NCI-H1092 (cell line): ENCODE measurements at regions not wholly inside any gene's neighbourhood (a gene's known extent, or its start where the extent isn't known, plus 50 kb on each side); places are given as distances from the start of the nearest gene placed in this dataset.
"Not testable (repeated sequence)": the region's sequence is repeated elsewhere in the genome, so short reads cannot be mapped to it uniquely, and the experiment has no call there.

ENCODE experiments used
- DNase-seq: peaks from one replicate; lab custom pipeline; 2025; lab: John Stamatoyannopoulos, UW

DNA sequence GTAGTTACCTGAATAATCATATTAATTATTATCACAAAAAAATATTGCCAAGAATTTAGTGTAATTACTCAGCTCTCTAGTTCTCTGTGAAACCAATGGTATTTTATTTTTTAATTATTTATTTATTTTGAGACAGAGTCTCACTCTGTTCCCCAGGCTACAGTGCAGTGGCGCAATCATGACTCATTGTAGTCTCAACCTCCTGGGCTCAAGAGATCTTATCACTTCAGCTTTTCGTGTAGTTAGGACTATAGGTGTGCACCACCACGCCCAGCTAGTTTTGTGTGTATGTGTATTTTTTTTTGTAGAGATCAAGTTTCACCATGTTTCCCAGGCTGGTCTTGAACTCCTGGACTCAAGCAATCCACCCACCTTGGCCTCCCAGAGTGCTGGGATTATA is 440.4 kb upstream of the CDH20 start:
- DNase-seq, result no peak

DNA sequence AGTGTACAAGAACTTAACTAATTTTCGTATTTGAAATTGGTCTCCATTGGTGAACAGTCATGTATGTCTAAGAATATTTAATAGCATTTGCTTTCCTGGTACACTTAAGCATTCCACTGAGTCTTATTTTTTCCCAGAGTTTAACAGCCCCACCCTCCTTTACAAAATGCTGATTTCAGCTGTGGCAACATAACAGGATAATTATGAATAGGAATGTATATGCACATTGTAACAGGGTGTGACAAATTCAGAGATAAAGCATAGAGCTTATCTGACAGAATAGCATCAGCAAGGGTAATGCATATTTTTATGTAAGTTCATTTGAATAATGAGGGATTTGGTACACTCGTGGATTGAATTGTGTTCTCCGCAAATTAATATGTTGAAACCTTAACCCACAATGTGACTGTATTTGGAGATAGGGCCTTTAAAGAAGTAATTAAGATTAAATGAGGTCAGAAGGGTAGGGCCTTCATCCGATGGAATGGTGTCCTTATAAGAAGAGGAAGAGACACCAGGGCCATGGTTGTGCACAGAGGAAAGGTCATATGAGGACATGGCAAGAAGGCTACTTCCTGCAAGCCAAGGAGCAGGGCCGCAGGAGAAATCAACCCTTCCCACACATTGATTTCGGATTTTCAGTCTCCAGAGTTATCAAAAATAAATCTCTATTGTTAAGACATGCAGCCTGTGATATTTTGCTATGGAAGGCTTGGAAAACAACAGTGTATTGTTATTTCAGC is 439.7 kb upstream of the CDH20 start:
- no peak for DNase-seq

DNA sequence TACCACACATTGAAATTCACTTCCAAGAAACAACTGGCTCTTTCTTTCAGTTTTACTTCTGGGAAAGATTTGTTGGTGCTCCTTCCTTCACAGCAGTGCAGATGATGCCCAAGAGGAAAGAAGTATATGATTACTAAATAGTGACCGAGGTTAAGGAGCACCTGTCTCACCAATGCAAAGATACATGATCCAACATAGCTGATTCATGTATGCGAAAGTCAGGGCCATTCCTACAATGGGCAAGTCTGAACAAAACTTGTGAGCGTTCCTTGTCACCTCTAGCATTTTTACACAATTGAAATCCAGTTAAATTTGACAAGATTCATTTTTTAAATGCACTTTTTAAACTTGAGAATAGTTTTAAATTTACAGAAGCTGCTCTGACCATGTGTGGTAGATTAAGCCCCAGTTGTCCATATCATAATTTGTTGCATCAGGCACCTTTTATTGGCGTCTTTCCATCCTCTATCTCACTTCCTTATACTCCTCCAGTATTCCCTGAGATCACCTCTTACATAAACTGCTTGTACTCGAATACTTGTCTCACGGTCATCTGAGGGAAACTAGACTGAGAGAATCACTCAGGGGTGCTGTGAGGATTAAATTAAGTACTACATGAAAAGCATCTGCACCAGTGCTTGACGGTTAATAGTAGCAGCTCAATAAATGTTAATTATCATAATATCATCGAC is 438.8 kb upstream of the CDH20 start:
- DNase-seq, result no peak

DNA sequence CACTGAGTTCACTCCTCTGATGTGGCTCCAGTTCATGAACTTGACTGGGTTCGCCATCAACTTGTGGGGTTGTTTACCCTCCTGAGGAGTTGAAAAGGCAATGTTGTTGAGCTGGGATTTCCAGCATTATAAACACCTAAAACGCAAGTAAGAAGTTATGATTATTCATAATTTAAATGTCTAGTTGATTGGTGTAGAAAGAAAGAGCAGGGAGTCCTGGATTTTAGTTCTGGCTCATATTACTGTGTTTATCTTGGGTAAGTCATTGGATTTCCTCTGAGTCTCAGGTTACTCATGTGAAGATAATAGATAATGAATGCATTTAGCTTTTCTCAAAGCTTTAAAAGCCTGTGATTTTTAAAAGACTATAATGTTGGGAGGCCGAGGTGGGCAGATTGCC is 438.0 kb upstream of the CDH20 start:
- DNase-seq, result no peak

DNA sequence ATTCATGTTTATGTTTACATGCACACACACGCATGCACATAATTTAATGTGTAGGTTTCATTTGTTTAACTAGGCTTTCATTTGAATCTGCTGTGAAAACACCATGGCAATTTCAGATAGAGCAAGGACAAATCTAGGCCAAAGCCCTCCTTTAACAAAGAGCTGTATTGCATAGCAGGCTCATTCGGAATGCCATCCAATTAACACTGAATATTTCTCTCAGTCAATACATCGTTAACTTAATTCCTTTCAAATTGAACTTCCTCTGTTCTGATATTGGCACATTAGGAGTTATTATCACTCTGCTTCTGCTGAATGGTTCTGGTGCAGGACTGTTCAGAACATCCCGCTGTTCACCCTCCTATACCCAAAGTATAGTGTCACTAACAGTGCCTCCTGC is 435.1 kb upstream of the CDH20 start:
- no peak for DNase-seq

DNA sequence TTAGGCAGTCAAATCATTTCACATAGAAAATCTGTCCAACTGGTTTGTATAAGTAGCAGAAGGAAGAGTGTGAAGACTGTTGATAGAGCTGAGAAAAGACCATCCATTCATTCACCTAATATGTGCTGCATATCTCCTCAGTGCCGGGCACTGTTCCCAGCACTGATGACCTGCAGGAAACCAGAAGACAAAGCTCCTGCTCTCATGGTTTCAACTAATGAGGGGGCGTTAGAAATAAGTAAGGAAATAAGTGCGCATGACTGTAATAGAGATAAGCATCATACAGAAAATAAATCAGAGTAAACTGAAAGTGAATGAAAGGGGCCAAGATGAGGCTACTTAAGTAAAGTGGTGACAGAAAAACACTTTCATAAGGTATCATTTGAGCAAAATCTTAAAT is 427.5 kb upstream of the CDH20 start:
- DNase-seq, result no peak

DNA sequence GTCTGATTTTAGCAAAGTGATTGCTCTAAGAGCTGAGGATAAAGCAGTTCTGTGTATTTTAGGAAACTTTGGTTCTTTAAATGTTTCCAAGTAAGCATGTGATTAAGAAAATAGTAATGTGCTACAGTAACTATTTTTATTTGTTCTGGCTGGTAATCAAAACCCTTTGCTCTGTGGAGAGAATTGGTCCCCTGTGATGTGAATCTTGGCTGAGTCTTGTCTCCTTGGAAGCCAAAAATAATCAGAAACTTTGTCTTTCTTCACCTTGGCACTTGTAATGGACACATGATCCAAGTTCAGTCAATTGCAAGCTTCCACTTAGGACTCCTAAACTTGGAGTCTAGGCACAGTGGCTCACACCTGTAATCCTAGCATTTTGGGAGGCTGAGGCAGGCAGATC is 422.7 kb upstream of the CDH20 start:
- no peak for DNase-seq

DNA sequence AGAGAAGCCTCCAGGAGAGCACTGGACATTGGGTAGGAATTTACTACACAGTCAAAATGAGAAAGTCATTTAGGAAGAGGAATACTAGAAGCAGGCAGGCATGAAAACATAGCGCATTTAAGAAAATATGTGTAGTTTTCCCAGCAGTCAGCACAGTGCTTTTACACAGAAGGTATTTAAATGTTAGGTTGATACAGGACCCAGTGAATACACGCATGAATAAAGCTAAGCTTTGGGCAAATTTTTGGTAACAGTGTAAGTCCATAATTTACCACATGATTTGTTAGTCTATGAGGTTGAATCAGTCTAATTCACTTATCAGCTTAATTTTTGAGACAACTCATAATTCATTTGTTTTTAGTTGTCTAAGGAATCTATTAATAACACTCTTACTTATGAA is 421.7 kb upstream of the CDH20 start:
- no peak for DNase-seq

DNA sequence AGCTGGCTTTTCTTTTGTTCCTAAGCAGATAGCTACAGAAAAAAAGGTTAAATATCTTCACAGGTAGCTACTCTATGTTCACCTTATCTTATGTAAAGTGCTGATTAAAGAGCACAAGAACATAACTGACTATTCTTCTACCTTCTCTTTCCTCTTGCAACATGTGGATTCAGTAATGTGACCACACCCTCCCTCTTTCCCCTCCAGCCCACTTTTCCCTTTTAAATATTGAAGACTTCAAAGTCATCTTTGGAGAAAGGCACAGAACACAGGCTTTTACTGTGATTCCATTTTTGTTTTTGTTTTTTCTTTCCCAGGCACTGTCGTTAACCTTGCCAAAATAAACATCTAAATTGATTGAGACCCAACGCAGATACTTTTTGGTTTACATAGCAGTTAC is 418.1 kb upstream of the CDH20 start:
- DNase-seq, result no peak

DNA sequence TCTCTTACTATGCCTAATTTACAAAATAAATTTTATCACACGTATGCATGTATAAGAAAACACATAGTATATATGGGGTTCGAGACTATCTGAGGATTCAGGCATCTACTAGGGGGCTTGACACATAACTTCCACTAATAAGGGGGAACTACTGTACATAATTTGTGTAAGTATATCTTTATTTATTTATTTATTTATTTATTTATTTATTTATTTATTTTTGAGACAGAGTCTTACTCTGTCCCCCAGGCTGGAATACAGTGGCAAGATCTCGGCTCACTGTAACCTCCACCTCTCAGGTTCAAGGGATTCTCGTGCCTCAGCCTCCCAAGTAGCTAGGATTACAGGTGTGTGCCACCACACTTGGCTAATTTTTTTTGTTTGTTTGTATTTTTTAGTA is 414.4 kb upstream of the CDH20 start:
- DNase-seq, result not testable (repeated sequence)

DNA sequence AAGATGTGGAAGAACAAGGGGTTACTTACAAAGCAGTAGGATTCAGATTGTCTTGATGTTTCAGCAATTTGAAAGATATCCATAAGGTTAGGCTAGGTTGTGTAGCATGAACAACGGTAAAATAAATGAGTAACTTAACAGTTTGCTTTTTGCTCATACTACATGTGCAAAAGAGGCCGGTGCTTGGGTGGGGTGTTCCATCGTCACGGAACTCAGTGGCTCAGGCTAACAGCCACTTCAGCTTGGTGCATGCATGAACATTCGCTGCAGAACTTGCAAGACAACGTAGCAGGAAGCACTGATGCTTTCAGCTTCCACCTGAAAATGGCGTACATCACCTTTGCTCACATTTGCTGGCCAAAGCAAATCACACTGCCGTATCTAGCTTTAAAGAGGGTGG is 407.3 kb upstream of the CDH20 start:
- no peak for DNase-seq

DNA sequence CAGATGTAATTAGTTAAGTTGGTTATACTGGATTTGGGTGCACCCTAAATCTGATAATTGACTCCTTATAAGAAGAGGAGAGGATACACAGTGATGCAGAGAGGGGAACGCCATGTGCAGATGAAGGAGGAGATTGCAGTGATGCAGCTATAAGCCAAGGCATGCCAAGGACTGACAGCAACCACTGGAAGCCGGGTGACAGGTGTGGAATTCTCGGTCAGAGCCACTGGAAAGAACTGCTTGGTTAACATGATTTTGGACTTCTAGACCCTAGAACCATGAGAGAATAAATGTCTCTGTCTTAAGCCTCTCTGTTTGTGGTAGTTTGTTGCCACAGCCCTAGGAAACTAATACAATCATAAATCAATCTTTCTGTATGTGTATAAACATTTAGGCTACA is 403.3 kb upstream of the CDH20 start:
- no peak for DNase-seq

DNA sequence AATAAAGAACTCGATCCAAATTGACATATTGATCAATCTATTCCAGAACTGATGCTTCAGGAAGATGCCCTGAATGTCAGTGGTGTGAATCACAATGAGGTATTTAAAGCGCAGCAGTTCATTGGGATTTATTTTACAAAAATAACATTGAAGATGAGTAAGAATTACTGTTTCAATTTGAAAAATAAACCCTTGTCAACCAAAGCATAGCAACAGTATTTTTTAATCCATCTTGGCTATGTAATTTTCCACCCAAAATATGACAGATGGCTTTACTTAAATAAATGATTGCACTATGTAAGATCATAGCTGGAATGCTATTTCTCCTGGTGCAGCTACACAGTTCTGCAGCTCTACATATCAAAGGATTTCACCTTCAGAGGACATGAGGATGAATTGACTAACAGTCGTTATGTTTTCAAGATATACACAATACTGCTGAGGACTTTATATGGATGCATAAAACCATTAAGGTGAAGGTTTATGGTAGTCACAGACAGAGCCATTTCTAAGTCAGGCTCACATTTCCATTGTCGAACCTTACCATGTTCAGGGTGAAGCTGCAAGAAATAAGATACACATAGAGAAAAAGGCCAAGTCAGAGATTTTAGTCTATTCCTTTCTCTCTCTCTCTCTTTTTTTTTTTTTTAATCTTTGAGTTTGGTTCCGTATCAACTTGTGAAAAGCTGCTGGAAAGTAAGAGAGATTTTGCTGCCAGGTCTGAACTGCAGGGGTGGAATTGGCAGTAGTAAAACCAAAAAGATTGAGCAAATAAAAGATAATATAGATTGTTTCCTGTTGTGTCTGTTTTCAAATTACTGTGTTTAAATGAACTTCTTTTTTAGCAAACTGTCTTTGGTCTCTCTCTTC is 398.0 kb upstream of the CDH20 start:
- no peak for DNase-seq

DNA sequence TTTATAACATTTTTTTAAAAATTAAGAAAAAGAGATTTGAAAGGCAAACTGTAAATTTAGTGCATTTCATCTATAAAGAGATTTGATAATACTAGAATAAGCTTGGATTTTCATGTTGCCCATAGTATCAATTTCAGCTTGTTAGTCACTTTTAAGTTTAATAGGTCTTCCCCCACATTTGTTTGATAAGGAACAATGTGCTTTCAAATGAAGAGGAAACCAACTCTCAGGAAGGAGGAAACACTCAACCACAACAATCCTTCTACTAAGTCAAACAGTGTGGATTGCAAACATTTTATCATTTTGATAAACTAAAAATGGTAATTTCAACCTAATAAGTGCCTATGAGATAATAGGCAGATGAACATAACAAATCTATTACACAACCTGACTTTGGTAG is 397.1 kb upstream of the CDH20 start:
- DNase-seq, result no peak

DNA sequence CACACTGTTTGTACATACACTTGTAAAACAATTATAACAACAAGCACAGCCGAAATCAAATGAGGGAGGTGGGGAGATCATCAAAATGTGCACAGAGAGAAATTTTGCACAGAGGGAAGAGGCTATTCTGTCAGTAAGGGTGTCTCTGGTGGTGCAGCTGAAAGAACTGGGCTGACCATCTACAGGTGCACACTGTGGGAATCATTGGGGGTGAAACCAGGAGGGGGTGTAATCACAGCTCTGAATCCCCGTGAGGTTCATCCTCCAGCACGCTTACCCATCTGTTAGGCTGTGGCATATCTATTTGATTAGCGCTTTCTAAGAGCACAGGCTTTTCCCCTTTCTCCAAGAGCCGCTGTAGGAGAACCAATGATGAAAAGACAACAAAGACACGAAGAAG is 389.9 kb upstream of the CDH20 start:
- DNase-seq, result no peak

DNA sequence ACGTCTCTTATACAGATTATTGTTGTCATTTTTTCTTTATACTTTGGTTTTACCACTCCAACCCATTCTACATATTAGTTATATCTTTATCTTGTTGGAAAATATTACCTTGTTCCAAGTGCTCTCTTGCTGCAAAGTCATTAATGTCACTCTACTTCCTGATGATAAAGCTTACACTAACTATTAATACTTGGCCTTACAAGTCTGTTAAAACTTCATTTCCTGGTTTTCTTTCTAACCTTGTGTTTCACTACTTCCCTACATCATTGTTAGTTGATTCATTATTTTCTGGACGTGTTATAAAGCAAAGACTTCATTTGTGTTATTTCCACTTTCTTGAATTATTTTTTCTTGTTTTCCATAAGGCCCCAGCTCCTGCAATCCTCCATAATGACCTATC is 382.6 kb upstream of the CDH20 start:
- DNase-seq, result no peak

DNA sequence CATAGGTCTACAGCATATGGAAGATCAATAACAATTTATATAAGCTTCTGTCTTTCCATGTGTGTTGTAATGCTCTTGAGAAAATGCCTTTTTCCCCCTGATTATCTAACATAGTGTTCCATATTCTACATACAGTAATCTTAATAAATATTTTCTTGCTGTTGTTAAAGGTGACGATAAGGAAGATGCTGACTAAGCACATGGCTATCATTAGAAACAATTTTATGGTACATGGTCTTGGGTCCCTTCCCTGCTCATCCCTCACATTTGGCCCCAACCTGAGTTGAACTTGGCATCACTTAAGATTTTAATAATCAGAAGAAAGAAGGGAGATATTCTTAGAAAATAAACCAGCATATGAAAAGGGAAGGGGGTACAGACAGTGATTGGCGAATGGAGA is 382.1 kb upstream of the CDH20 start:
- DNase-seq, result no peak

DNA sequence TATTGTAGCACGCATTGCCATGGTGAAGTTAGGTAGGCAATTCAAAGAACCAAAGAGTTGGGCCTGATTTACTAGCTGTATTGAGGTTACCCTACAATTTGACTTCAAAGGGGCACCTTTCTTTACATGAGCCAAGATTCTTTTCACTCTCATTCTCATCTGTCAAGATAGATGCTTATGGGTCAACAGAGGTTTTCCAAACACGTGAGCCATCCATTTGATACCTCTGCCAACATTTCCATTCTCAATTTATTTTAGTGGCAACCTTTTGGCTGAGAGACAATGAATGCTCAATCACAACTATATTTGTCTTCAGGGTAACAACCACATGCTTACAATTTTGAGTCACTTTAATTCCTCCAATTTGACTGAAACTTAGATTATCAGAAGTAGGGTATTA is 370.6 kb upstream of the CDH20 start:
- peak; percentile 25 for DNase-seq

DNA sequence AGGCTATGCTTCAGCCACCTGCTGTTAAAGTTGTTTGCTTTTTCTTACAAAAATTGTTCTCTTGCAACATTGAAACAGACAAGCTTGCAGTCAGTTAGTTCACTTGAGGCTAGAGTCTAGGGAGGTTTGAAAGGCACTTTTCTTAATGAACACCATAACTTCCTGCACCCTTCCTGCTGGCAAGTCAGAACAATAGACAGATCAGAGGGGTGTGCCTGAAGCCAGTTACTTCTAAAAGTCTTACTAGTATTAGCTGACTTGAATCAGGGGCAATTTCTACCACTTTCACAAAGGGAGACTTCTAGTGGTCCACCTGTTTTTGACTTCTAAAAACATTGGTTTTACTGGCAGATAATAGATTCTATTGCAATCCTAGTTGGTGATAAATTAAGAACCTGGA is 367.4 kb upstream of the CDH20 start:
- no peak for DNase-seq

DNA sequence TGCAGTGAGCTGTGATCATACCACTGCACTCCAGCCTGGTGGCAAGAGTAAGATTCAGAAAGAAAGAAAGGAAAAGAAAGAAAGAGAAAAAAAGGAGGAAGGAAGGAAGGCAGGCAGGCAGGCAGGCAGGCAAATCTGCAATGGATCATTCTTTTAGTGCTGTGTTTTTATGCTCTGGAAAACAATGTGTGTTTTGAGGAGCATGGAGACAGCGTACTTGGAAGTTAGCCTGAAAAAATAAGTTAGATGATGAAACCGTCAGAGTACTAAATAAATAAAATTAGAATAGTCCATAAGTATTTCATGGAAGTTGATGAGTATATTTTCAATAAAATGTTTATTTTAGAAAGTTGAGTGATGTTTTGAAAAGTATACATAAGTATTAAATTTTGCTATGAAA is 366.4 kb upstream of the CDH20 start:
- no peak for DNase-seq

DNA sequence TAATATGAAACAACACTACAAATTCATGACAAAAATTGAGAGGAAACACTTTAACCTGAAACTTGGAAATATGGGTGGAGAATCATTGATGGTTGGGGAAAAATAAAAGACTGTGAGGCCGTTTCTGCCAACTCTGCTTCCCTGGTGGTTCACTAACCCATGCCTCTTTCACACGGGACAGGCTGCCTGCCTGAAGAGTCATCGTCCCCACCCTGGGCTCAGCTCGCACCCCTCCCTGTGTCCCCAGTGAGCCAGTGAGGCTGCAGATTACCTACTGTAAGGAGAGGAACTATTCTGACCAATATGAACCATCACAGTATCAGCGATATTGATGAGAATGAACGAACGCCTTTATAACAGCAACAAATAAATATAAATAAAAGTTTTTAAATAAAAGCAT is 357.8 kb upstream of the CDH20 start:
- no peak for DNase-seq

DNA sequence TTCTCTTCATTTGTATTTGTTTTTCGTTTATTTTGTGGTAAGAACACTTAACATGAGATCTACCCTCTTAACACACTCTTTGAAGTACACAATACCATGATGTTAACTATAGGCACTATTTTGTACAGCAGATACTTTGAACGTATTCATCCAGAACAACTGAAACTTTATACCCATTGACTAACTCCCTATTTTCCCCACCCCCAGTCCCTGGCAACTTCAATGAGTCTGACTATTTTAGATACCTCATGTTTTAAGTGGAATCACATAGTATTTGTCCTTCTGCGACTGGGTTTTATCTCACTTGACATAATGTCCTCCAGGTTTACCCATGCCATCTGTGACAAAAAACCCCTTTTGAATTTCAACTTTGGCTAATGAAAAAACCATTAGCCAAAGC is 356.3 kb upstream of the CDH20 start:
- no peak for DNase-seq

DNA sequence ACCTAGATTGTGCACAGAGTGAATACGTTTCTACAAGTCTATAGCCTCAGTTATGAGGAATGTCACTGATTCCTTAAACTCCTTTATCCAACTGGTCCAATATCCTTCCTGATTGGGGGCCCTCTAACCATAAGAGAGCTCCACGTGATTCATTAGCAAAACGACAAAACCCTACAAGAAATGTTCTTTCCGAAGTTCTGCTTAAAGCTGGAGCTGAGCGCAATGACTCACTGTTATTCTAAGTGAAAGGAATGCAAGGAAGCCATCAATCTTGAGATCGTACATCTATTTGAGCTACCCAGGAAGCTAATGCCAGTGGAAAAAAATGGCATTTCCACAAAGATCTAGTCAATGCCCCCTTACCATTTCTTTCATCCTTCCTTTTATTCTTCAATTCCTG is 354.9 kb upstream of the CDH20 start:
- no peak for DNase-seq
